NCI-H2196 (cell line): ENCODE measurements at regions not wholly inside any gene's neighbourhood (a gene's known extent, or its start where the extent isn't known, plus 50 kb on each side); places are given as distances from the start of the nearest gene placed in this dataset.
"Not testable (repeated sequence)": the region's sequence is repeated elsewhere in the genome, so short reads cannot be mapped to it uniquely, and the experiment has no call there.

Experiments
- DNase-seq: peaks from one replicate; lab custom pipeline; 2025; ENCODE audit not compliant: unreplicated experiment; lab: John Stamatoyannopoulos, UW

DNA sequence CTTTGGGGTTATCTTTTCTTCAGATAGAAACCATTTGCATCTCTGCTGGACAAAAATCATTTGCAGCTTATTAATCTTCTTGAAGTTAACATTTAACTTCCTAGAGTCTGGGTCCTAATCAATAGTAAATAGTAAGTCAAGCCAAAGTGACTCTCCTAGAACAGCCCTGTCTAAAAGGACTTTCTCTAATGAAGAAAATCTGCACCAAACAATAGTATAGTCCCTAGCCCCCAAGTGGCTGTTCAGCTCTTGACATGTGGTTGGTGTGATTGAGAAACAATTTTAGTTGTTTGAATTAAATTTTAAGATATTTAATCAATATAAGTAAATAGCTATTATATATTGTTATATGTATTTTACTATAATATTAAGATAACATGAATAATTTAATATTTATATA lies 64.6 kb upstream of the SHB start:
- no peak for DNase-seq

DNA sequence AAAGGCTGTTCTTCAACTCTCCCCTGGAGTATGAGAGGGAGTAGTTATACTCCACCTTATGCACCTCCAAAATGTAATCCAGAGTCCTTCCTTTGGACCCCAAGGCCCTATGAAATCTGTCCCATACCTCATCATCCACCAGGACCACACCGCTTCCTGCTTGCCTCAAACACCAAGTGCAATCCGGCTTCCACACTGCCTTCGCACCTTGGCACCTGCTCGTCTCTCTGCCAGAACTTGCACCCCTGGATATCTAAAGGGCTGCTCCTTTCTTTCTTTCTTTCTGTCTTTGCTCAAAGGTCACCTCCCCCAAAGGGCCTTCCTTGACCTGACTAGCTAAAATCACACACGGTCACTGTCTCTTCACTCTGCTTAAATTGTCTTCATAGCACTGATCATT lies 63.9 kb upstream of the SHB start:
- no peak for DNase-seq

DNA sequence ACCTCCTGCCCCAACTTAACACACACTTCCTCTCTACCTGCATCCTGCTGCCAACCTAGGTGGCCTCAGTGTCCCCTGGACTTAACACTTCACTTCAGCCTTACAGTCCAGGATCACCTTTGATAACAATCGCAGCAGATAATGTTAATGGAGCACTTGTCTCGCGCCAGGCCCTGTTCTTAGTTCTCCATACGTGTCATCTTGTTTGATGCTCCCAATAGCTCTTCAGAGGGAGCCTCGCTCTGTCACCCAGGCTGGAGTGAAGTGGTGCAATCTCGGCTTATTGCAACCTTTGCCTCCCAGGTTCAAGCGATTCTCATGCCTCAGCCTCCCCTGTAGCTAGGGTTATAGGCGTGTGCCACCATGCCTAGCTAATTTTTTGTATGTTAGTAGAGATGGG lies 62.7 kb upstream of the SHB start:
- no peak for DNase-seq

DNA sequence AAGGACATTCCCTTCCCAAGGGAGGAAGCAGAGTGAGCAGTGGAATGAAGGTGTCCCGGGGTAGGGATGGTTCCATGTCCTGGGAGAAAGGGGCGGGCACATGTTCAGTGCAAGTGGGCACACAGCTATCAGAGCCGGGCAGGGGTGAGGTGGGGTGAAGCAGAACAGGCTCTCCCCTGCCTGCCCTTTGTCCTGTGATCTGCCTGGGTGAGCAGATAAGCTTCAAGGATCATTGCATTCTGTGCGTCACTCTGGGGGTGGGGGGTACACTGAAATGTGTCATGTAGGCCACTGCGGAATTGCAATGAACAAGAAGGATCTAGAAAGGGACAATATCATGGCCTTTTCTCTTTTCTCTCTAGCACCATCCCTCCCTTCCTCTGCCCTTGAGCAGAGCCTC lies 61.7 kb upstream of the SHB start:
- DNase-seq = no peak

DNA sequence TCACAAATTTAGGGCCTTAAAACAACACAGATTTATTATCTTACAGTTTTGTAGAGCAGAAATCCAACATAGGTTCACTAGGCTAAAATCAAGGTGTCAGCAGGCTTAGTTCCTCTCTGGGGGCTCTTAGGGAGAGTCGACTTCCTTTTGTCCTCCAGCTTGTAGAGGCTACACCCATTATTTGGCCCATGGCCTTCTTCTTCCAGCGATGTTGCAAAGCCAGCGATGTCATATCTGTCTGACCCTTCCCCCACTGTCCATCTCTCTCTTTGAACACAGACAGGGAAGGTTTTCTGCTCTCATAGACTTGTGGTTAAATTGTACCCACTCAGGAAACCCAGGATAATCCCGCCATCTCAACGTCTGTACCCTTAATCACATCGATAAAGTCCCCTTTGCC lies 60.3 kb upstream of the SHB start:
- DNase-seq = no peak

DNA sequence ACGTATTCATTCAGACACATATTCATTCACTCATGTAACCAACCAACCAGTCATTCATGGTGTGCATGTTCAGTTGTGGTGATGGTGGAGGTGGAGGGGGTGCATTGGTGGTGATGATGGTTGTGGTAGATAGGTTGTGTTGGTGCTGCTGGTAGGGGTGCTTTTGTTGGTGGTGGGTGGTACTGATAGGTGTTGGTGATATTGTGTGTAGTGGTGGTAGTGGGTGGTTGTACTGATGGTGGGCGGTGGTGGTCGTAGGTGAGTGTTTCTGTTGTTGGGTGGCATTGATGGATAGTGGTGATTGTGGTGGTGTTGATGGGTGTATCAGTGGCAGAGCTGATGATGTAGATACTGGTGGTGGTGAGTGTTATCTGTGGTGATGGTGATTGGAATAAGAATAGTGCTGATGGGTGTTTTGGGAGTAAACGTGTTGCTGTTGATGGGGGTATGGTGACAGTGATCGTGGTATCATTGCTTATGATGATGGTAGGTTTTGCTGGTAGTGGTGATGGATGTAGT lies 59.8 kb upstream of the SHB start:
- DNase-seq = no peak

DNA sequence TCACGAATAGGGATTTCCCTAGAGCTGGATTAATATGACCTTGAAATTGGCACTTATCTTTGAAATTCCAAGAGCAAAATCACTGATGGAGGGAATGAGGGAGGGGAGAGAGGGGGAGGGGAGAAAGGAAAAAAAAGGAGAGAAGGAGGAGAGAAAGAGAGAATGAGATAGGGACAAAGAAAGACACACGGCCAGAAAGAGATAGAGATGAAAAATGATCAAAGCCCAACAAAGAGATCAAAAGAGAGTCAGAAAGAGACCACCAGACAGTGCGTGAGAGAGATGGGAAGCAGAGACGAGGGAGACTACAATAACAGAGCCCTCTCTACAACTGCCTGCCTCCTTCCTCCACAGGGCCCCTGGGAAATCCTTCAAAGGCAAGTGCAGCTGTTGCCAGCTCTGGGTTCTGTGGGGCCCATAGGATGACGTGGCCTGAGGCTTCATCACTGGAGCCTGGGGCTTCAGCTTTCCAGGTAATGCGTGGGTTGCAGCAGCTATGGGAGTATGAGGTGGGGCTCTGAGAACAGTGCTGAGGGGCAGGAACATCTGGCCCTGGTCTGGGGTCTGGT lies 58.3 kb upstream of the SHB start:
- no peak for DNase-seq

DNA sequence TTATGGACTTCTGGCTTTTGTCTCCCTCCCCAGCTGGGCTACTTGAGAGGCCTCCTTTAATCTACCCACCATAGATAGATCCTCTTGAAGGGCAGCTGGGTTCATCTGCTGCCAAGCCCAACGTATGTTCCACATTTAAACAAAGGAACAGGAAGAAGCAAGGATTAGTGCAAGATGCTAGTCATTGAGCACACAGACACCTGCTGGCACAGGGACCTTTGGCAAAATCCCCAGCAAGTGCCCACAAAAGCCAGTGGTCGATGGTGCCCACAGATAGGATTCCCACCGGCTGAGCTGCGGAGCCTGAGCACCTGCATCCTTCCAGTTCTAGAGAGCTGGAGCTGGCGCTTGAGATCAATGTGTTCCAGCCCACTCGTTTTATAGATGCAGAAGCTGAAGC lies 57.7 kb upstream of the SHB start:
- DNase-seq = peak; percentile 87

DNA sequence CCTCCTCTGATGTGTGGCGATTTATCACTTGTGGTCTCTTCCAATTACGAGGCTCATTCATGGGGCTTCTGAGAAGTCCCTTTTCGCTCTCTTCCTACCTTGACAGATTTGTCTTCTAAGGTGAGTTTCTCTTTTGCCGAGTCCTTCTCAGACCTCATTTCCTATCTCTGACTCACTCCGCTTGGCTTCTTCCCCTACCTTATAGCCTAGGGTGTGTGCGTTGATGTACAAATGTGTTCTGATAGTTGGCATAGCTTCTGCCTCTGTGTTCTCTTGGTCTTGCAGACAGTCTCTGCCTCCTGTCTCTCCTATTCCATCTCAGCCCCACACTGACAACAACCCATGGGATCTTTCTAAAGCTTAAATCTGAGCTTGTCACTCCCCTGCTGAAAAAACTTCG lies 56.9 kb upstream of the SHB start:
- DNase-seq = no peak

DNA sequence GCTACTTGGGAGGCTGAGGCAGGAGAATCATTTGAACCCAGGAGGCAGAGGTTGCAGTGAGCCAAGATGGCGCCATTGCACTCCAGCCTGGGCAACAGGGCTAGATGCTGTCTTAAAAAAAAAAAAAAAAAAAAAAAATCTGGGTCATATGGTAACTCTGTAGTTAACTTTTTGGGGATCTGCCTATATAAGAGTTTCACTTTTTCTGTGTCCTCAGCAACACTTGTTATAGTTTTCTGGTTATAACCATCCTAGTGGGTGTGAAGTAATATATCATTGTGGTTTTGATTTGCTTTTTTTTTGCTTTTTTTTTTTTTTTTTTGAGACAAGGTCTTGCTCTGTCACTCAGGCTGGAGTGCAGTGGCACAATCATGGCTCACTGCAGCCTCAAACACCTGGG lies 54.3 kb upstream of the SHB start:
- DNase-seq = not testable (repeated sequence)

DNA sequence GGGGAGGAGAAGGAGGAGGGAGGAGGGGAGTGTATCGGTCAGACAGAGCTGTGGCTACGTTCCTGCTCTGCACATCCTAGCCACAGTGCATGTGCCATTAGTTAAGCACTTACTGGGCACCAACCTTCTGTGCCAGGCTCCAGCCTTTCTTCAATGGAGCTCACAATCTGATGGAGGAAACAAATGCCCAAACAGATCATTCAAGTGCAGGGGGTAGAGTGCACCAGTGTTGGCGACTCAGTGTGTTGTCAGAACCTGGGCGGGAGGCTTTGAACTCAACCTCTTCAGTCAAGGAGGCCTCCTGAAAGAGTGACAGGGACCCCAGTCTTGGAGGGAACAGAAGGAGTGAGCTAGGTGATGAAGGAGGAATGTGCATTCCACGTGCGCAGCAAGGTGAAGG lies 51.9 kb upstream of the SHB start:
- DNase-seq = no peak

DNA sequence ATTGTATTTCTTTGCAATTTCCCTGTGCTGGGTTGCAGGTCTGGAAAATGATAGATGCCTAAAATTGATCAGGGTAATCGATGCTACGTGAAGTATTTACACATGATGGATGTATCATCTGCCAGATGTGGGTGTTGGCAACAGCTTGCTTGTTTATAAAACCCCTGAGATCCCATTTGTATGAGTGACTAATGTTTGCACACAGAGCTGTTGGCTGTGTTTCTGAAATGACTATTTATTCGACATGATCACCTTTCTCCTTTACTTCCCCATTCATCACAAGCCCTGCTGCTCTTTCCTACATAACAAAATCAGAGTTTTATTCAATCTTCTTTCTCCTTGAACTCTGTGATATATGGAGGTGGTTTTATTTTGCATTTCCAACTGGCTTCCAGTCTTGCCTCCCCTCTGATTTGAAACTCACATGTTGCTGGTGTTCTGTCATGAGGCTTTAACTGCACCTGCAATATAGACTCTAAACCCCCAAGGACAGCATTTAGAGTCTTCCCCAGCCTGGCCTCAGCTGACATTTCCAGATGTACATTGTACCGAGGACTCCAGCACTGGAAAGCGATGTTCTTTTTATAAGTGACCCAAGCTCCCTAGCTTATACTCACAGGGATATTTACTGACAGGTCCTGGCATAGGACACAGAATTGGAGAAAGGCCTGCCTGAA lies 50.7 kb upstream of the SHB start:
- peak; percentile 35 for DNase-seq

DNA sequence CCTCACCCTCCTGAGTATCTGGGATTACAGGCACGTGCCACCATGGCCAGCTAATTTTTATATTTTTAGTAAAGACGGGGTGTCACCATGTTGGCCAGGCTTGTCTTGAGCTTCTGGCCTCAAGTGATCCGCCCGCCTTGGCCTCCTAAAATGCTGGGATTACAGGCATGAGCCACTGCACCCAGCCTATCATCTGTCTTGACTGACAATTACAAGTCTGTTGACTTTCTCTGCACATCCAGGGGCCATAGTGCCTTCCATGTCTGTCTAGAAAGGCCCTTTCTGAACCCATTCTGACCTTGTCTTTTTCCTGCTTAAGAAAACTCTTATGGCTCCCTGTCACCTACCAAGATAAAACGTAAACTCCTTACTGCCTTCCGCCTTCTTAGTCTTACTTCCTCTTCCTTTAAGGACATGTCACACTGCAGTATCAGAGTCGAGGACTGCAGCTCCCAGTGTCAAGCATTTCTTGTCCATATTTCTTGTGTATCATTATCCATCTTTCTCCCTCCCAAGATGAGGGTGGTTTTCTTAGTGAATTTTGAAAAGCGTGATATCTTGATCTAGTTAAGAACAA lies 49.9 kb upstream of the SHB start:
- no peak for DNase-seq
